K562 (cell line): ENCODE measurements at regions not wholly inside any gene's neighbourhood (a gene's known extent, or its start where the extent isn't known, plus 50 kb on each side); places are given as distances from the start of the nearest gene placed in this dataset.

Experiments
- ATAC-seq: fragments of 200-7000 bp; cut with Tn5 transposase; 3 replicates; pipeline ENCODE4 v1.9.1; 2020; ENCODE audit warnings: moderate library complexity
- BruUV-seq: library from RNA; stranded (reverse); fragments of 400-500 nt; replicated peaks from 2 replicates; lab custom pipeline; 2021; lab: Mats Ljungman, UMichigan
- CTCF ChIA-PET: fragments of 300-600 bp; formaldehyde crosslinking; extraction: SDS; loops from one replicate; lab custom pipeline; 2021; ENCODE audit warnings: low intra/inter-chr PET ratio; lab: Yijun Ruan, JAX
- POLR2A ChIA-PET: fragments of 300-600, 350-650 bp; sonication (Branson Sonifier 250); formaldehyde crosslinking; extraction: SDS; loops from one replicate; lab custom pipeline; 2021; ENCODE audit warnings: antibody characterized with exemption, inconsistent platforms; lab: Yijun Ruan, JAX
- DNase-seq, 4 experiments: peaks; one replicate each; pipeline versions ENCODE4 v3.0.0 to v3.0.0-alpha.2; 2011 to 2018; ENCODE audit warnings: low spot score in 3 of 4, mixed read lengths in 3 of 4; ENCODE audit errors: extremely low read depth in 1 of 4
- FAIRE-seq: peaks from 2 replicates; lab custom pipeline; 2011; peaks lifted over from hg19 to GRCh38; lab: Jason Lieb, UNC
- H2AFZ ChIP-seq: 2 replicates; pipeline ENCODE4 v1.6.0; 2011; ENCODE audit warnings: low read depth, low read length, control low read depth, inconsistent platforms
- H3K27ac ChIP-seq: fragments of 200-600 bp; 3 replicates; pipeline ENCODE4 v1.8.0; 2011; ENCODE audit warnings: low read depth, mild to moderate bottlenecking, control low read depth, inconsistent platforms, low read length, moderate library complexity, mixed read lengths; ENCODE audit errors: extremely low read depth
- H3K27me3 ChIP-seq, 2 experiments: fragments of 300-600 bp in 1 of 2; 2 replicates in 1 of 2; 3 replicates in 1 of 2; pipeline versions ENCODE4 v1.6.0 to v1.8.0; 2011; ENCODE audit warnings: inconsistent platforms in 2 of 2, low read length in 2 of 2, mild to moderate bottlenecking in 1 of 2, mixed read lengths in 1 of 2, moderate library complexity in 1 of 2; ENCODE audit not compliant: control insufficient read depth in 2 of 2, insufficient read depth in 2 of 2
- H3K36me3 ChIP-seq: fragments of 300-600 bp; 3 replicates; pipeline ENCODE4 v1.8.0; 2011; ENCODE audit warnings: mild to moderate bottlenecking, low read length, inconsistent platforms; ENCODE audit not compliant: control insufficient read depth, insufficient read depth
- H3K4me1 ChIP-seq, 2 experiments: fragments of 200-600 bp in 1 of 2; replicated peaks in 1 of 2; 2 replicates in 1 of 2; 3 replicates in 1 of 2; pipeline versions ENCODE4 v1.5.1 to v1.8.0; 2011; ENCODE audit warnings: inconsistent platforms in 2 of 2, low read length in 2 of 2, mild to moderate bottlenecking in 1 of 2, mixed read lengths in 1 of 2, moderate library complexity in 1 of 2; ENCODE audit not compliant: control insufficient read depth in 2 of 2, insufficient read depth in 2 of 2
- H3K4me2 ChIP-seq: 2 replicates; pipeline ENCODE4 v1.6.1; 2011; ENCODE audit warnings: low read length, control low read depth, inconsistent platforms, mixed read lengths; ENCODE audit not compliant: insufficient read depth
- H3K4me3 ChIP-seq: fragments of 200-600 bp; sonication (generic), shearing (Covaris generic); 2 replicates; pipeline ENCODE4 v1.5.1; 2016; ENCODE audit warnings: control low read depth, inconsistent platforms
- H3K79me2 ChIP-seq: fragments of 200-600 bp; 3 replicates; pipeline ENCODE4 v1.8.0; 2011; ENCODE audit warnings: low read length, inconsistent platforms; ENCODE audit not compliant: control insufficient read depth, insufficient read depth
- H3K9ac ChIP-seq, 2 experiments: 2 replicates each; pipeline versions ENCODE4 v1.6.0 to v1.6.1; 2011; ENCODE audit warnings: low read depth in 2 of 2, low read length in 2 of 2, control low read depth in 1 of 2, inconsistent platforms in 1 of 2, mild to moderate bottlenecking in 1 of 2, mixed read lengths in 1 of 2; ENCODE audit not compliant: insufficient read depth in 1 of 2
- H3K9me1 ChIP-seq: one replicate; pipeline ENCODE4 v1.6.0; 2011; ENCODE audit warnings: inconsistent platforms, mild to moderate bottlenecking, low read length, moderate library complexity; ENCODE audit not compliant: control insufficient read depth, insufficient read depth
- H3K9me3 ChIP-seq: replicated peaks from 2 replicates; pipeline ENCODE4 v1.5.1; 2011; ENCODE audit warnings: low read depth, low read length, inconsistent platforms; ENCODE audit not compliant: control insufficient read depth, insufficient read depth
- H4K20me1 ChIP-seq: replicated peaks from 2 replicates; pipeline ENCODE4 v1.6.1; 2011; ENCODE audit warnings: low read length, inconsistent platforms, mixed read lengths; ENCODE audit not compliant: control insufficient read depth, insufficient read depth
- CBX8 ChIP-seq: fragments of 200-600 bp; sonication (generic); IDR thresholded peaks from 2 replicates; pipeline ENCODE4 v1.6.1; 2012; ENCODE audit warnings: borderline replicate concordance, mixed run types, low read depth, mild to moderate bottlenecking, moderate library complexity, mixed read lengths, low read length, control low read depth, inconsistent platforms; ENCODE audit not compliant: poor library complexity, severe bottlenecking; ENCODE audit errors: extremely low read depth
- CHD4 ChIP-seq: fragments of 200-600 bp; sonication (generic); IDR thresholded peaks from 3 replicates; pipeline ENCODE4 v1.6.1; 2012; ENCODE audit warnings: low read depth, mild to moderate bottlenecking, mixed read lengths, low read length, inconsistent platforms; ENCODE audit not compliant: insufficient read depth, insufficient replicate concordance, poor library complexity, severe bottlenecking
- DLX4 ChIP-seq: fragments of 250-450 bp; sonication (Bioruptor Pico); IDR thresholded peaks from 2 replicates; pipeline ENCODE4 v1.6.1; 2021; ENCODE audit warnings: mild to moderate bottlenecking
- ELF1 ChIP-seq: fragments of 200-800 bp; sonication (Bioruptor generic); IDR thresholded peaks from 2 replicates; pipeline ENCODE4 v1.6.1; 2016; ENCODE audit warnings: missing genetic modification characterization, missing compliant biosample characterization
- EP400 ChIP-seq: fragments of 450-650 bp; IDR thresholded peaks from 2 replicates; pipeline ENCODE4 v1.6.1; 2017; ENCODE audit warnings: antibody characterized with exemption, mild to moderate bottlenecking, moderate library complexity
- ETS2 ChIP-seq: IDR thresholded peaks from 2 replicates; pipeline ENCODE4 v1.6.1; 2016; ENCODE audit warnings: borderline replicate concordance, missing genetic modification characterization, mild to moderate bottlenecking, moderate library complexity, missing compliant biosample characterization; ENCODE audit not compliant: poor library complexity, severe bottlenecking
- GABPB2 ChIP-seq: fragments of 250-450 bp; sonication (Bioruptor Pico); conservative IDR thresholded peaks from 2 replicates; pipeline ENCODE4 v1.5.1; 2021; ENCODE audit warnings: mild to moderate bottlenecking
- HDAC1 ChIP-seq, 2 experiments: fragments of 450-650 bp; IDR thresholded peaks; 2 replicates each; pipeline ENCODE4 v1.6.1; 2016 to 2017; ENCODE audit warnings: inconsistent platforms in 1 of 2, mild to moderate bottlenecking in 1 of 2, moderate library complexity in 1 of 2
- PRMT5 ChIP-seq: sonication (generic); formaldehyde crosslinking; IDR thresholded peaks from 2 replicates; pipeline ENCODE4 v1.5.0; 2020; ENCODE audit warnings: missing genetic modification reagents
- RBM25 ChIP-seq: fragments of 200-400 bp; formaldehyde crosslinking; IDR thresholded peaks from 2 replicates; pipeline ENCODE4 v1.6.1; 2018; ENCODE audit warnings: low read length, low read depth, moderate library complexity; ENCODE audit not compliant: severe bottlenecking
- SAFB2 ChIP-seq: fragments of 200-400 bp; formaldehyde crosslinking; IDR thresholded peaks from 2 replicates; pipeline ENCODE4 v1.6.1; 2018; ENCODE audit warnings: borderline replicate concordance, low read length, low read depth, moderate library complexity; ENCODE audit not compliant: severe bottlenecking
- SP1 ChIP-seq: sonication (generic); formaldehyde crosslinking; IDR thresholded peaks from 2 replicates; pipeline ENCODE4 v1.8.1; 2022; ENCODE audit warnings: mild to moderate bottlenecking, missing genetic modification reagents
- ZNF133 ChIP-seq: fragments of 250-450 bp; sonication (Bioruptor Pico); IDR thresholded peaks from 2 replicates; pipeline ENCODE4 v1.4.0; 2020; ENCODE audit warnings: mild to moderate bottlenecking
- ZNF239 ChIP-seq: fragments of 250-450 bp; sonication (Bioruptor Pico); IDR thresholded peaks from 2 replicates; pipeline ENCODE4 v1.4.0; 2020; ENCODE audit warnings: mild to moderate bottlenecking
- ZNF76 ChIP-seq: fragments of 250-450 bp; sonication (Bioruptor Pico); IDR thresholded peaks from 2 replicates; pipeline ENCODE4 v1.4.0; 2020; ENCODE audit warnings: mild to moderate bottlenecking, moderate library complexity, borderline replicate concordance
- WGBS: fragments of 100-300 bp; shearing (Covaris generic); methylation state at CpG from one replicate; pipeline ENCODE4 v1.1.6; 2016; ENCODE audit warnings: low coverage, mixed read lengths; ENCODE audit not compliant: insufficient coverage; ENCODE audit errors: missing lambda C conversion rate; 5-methylcytosine and 5-hydroxymethylcytosine counted together
- in situ Hi-C: fragments of 300-500 bp; cut with MboI; formaldehyde crosslinking; loops from 4 replicates; pipeline ENCODE4 v1.15.0; 2018; ENCODE audit warnings: inconsistent platforms, mixed read lengths
- intact Hi-C: fragments of 100-400 bp; cut with micrococcal nuclease; formaldehyde crosslinking; loops from 2 replicates; pipeline ENCODE4 v1.14.2; 2022
- TF ChIP-seq, protein P1 (sequence below): fragments of 250-450 bp; sonication (Bioruptor Pico); IDR thresholded peaks from 2 replicates; pipeline ENCODE4 v1.8.0; 2021; ENCODE audit warnings: mild to moderate bottlenecking, moderate library complexity

- no peaks in the 10 kb centered on the region for H3K9me1 ChIP-seq
- CTCF ChIA-PET: no interaction called here
- ATAC-seq: no peak
- H3K27me3 ChIP-seq: no peaks in the 10 kb centered on the region
- no peak overlapping the region for H3K4me2 ChIP-seq
- H3K27ac ChIP-seq: no peak overlapping the region
- H4K20me1 ChIP-seq: no peaks in the 10 kb centered on the region
- BruUV-seq: no TSS peak
- no peaks in the 10 kb centered on the region for H3K9me3 ChIP-seq
- FAIRE-seq: no peak
- TF ChIP-seq, protein P1, sequence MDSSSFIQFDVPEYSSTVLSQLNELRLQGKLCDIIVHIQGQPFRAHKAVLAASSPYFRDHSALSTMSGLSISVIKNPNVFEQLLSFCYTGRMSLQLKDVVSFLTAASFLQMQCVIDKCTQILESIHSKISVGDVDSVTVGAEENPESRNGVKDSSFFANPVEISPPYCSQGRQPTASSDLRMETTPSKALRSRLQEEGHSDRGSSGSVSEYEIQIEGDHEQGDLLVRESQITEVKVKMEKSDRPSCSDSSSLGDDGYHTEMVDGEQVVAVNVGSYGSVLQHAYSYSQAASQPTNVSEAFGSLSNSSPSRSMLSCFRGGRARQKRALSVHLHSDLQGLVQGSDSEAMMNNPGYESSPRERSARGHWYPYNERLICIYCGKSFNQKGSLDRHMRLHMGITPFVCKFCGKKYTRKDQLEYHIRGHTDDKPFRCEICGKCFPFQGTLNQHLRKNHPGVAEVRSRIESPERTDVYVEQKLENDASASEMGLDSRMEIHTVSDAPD (CRISPR knock-in tag): no peak
- TF ChIP-seq ETS2 (tag) (no peak), DLX4 (CRISPR knock-in tag) (no peak), ZNF239 (CRISPR knock-in tag) (no peak), SP1 (no peak), CBX8 (no peak), ELF1 (no peak), CHD4 (no peak), EP400 (no peak), PRMT5 (CRISPR knock-in tag) (no peak), HDAC1 (IDR thresholded peaks at IDR 0.05) (no peak), RBM25 (no peak), ZNF133 (CRISPR knock-in tag) (no peak), GABPB2 (CRISPR knock-in tag) (no peak), ZNF76 (no peak), SAFB2 (no peak)
- POLR2A ChIA-PET: no interaction called here
- H3K36me3 ChIP-seq: no peaks in the 10 kb centered on the region
- no peak overlapping the region for H3K4me3 ChIP-seq
- intact Hi-C loops (no loop called here), in situ Hi-C loops (no loop called here)
- 0% methylated on average over 1 of the region's 1 CpG for WGBS
- H2AFZ ChIP-seq: no peak overlapping the region
- H3K4me1 ChIP-seq: no peaks in the 10 kb centered on the region
- H3K79me2 ChIP-seq: no peaks in the 10 kb centered on the region
- DNase-seq: no peak
- H3K9ac ChIP-seq: no peak overlapping the region
These were observed 452.9 kb upstream of the PRMT6 start for GRCh38 chr1:106603616-106604015.
